ENCODE measurements at regions not wholly inside any gene's neighbourhood (a gene's known extent, or its start where the extent isn't known, plus 50 kb on each side); places are given as distances from the start of the nearest gene placed in this dataset.

GRCh38 chr20:23253524-23253923 lies 97.1 kb upstream of the NXT1 start:
- no peak for DNase-seq (ENCODE audit: unreplicated experiment)
- H3K36me3 Mint-ChIP-seq (ENCODE audit: insufficient read depth, unreplicated experiment): no peaks in the 10 kb centered on the region
- no peak overlapping the region for H3K27ac Mint-ChIP-seq (ENCODE audit: low read depth, unreplicated experiment)
- TF ChIP-seq, protein P1, sequence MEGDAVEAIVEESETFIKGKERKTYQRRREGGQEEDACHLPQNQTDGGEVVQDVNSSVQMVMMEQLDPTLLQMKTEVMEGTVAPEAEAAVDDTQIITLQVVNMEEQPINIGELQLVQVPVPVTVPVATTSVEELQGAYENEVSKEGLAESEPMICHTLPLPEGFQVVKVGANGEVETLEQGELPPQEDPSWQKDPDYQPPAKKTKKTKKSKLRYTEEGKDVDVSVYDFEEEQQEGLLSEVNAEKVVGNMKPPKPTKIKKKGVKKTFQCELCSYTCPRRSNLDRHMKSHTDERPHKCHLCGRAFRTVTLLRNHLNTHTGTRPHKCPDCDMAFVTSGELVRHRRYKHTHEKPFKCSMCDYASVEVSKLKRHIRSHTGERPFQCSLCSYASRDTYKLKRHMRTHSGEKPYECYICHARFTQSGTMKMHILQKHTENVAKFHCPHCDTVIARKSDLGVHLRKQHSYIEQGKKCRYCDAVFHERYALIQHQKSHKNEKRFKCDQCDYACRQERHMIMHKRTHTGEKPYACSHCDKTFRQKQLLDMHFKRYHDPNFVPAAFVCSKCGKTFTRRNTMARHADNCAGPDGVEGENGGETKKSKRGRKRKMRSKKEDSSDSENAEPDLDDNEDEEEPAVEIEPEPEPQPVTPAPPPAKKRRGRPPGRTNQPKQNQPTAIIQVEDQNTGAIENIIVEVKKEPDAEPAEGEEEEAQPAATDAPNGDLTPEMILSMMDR (IDR thresholded peaks at IDR 0.05; ENCODE audit: unreplicated experiment): no peak
- no peaks in the 10 kb centered on the region for H3K9me3 Mint-ChIP-seq (ENCODE audit: unreplicated experiment)
- POLR2A ChIA-PET: no interaction called here
- H3K27me3 Mint-ChIP-seq (ENCODE audit: insufficient read depth, unreplicated experiment): no peaks in the 10 kb centered on the region
- CTCF ChIA-PET: interaction anchor here (1.3 kb wide), 1 partner anchor 8 kb away, joined by 10 read pairs; no protein-coding TSS in a partner anchor
- no TSS peak for BruUV-seq (replicated peaks)
- intact Hi-C loops (cut with micrococcal nuclease): no loop called here
- peaks cover 24% of the 10 kb centered on the region for H3K4me1 Mint-ChIP-seq (ENCODE audit: insufficient read depth, unreplicated experiment)
- H3K4me3 Mint-ChIP-seq (ENCODE audit: unreplicated experiment): no peak overlapping the region

- ChIA-PET CTCF (interaction anchor here (0.6 to 1.7 kb wide), 2 partner anchors 16 to 567 kb away, joined by 4 to 7 read pairs; no protein-coding TSS in a partner anchor), POLR2A (interaction anchor here (0.6 kb wide), 1 partner anchor 170 kb away, joined by 3 read pairs; the partner anchor contains the start of gene NAPB)
- BruUV-seq (replicated peaks): no TSS peak
- intact Hi-C loops (cut with micrococcal nuclease): no loop called here
- Mint-ChIP-seq H3K27ac (ENCODE audit: low read depth, unreplicated experiment) (no peak overlapping the region), H3K4me1 (ENCODE audit: insufficient read depth, unreplicated experiment) (peaks cover 7% of the 10 kb centered on the region), H3K36me3 (ENCODE audit: insufficient read depth, unreplicated experiment) (no peaks in the 10 kb centered on the region), H3K9me3 (ENCODE audit: unreplicated experiment) (no peaks in the 10 kb centered on the region), H3K27me3 (ENCODE audit: insufficient read depth, unreplicated experiment) (no peaks in the 10 kb centered on the region), H3K4me3 (ENCODE audit: unreplicated experiment) (no peak overlapping the region)
- TF ChIP-seq, protein P1 (IDR thresholded peaks at IDR 0.05; ENCODE audit: unreplicated experiment): no peak
- DNase-seq (ENCODE audit: unreplicated experiment): no peak
Observed at GRCh38 chr20:23251779-23252178, 98.8 kb upstream of the NXT1 start.

DNA sequence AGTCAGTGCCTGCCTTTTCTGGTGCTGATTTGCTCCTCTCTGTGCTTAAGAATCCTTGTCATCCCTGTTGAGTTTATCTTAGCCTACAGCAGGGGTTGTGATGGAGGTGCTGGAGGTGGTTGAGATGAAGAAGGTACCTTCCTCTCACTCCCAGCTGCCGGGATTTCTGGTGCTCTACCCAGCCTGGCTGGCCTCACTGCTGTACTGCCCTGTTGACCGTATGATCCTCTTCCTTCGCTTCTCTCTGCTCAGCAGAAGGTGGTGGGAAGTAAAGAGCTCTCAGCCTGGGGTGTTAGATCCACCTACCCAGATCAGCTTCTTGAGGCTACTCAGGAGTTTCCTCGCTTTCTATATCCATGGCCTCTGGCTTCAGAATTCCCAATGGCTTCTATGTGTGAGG lies 101.0 kb upstream of the NXT1 start:
- TF ChIP-seq, protein P1 (IDR thresholded peaks at IDR 0.05; ENCODE audit: unreplicated experiment): no peak
- H3K27me3 Mint-ChIP-seq (ENCODE audit: insufficient read depth, unreplicated experiment): no peaks in the 10 kb centered on the region
- H3K27ac Mint-ChIP-seq (ENCODE audit: low read depth, unreplicated experiment): no peak overlapping the region
- H3K4me1 Mint-ChIP-seq (ENCODE audit: insufficient read depth, unreplicated experiment): no peaks in the 10 kb centered on the region
- intact Hi-C loops (cut with micrococcal nuclease): no loop called here
- H3K36me3 Mint-ChIP-seq (ENCODE audit: insufficient read depth, unreplicated experiment): no peaks in the 10 kb centered on the region
- BruUV-seq (replicated peaks): no TSS peak
- no peak for DNase-seq (ENCODE audit: unreplicated experiment)
- no peaks in the 10 kb centered on the region for H3K9me3 Mint-ChIP-seq (ENCODE audit: unreplicated experiment)
- no peak overlapping the region for H3K4me3 Mint-ChIP-seq (ENCODE audit: unreplicated experiment)
- ChIA-PET CTCF (interaction anchor here (0.7 kb wide), 1 partner anchor 42 kb away, joined by 4 read pairs; no protein-coding TSS in a partner anchor), POLR2A (interaction anchor here (0.6 kb wide), 1 partner anchor 53 kb away, joined by 3 read pairs; no protein-coding TSS in a partner anchor)

GRCh38 chr20:23248461-23248882 lies 102.1 kb upstream of the NXT1 start:
- intact Hi-C loops (cut with micrococcal nuclease): no loop called here
- H3K9me3 Mint-ChIP-seq (ENCODE audit: unreplicated experiment): no peaks in the 10 kb centered on the region
- BruUV-seq (replicated peaks): no TSS peak
- H3K27me3 Mint-ChIP-seq (ENCODE audit: insufficient read depth, unreplicated experiment): no peaks in the 10 kb centered on the region
- H3K36me3 Mint-ChIP-seq (ENCODE audit: insufficient read depth, unreplicated experiment): no peaks in the 10 kb centered on the region
- H3K27ac Mint-ChIP-seq (ENCODE audit: low read depth, unreplicated experiment): no peak overlapping the region
- TF ChIP-seq, protein P1 (IDR thresholded peaks at IDR 0.05; ENCODE audit: unreplicated experiment): no peak
- DNase-seq (ENCODE audit: unreplicated experiment): no peak
- no peak overlapping the region for H3K4me3 Mint-ChIP-seq (ENCODE audit: unreplicated experiment)
- POLR2A ChIA-PET: interaction anchor here (0.6 kb wide), 1 partner anchor 662 kb away, joined by 3 read pairs; no protein-coding TSS in a partner anchor
- CTCF ChIA-PET: interaction anchor here (0.9 to 1.0 kb wide), 2 partner anchors 9 to 13 kb away, joined by 3 read pairs; no protein-coding TSS in a partner anchor
- no peaks in the 10 kb centered on the region for H3K4me1 Mint-ChIP-seq (ENCODE audit: insufficient read depth, unreplicated experiment)
